DOHH2 (cell line): ENCODE measurements at regions not wholly inside any gene's neighbourhood (a gene's known extent, or its start where the extent isn't known, plus 50 kb on each side); places are given as distances from the start of the nearest gene placed in this dataset.
"Not testable (repeated sequence)": the region's sequence is repeated elsewhere in the genome, so short reads cannot be mapped to it uniquely, and the experiment has no call there.

ENCODE experiments used
- H3F3A ChIP-seq: fragments of 200-600 bp; sonication (generic), shearing (Covaris generic); 2 replicates; pipeline ENCODE4 v1.6.0; 2016; ENCODE audit warnings: antibody characterized with exemption, mild to moderate bottlenecking; ENCODE audit not compliant: control insufficient read depth, insufficient read depth
- H3K27ac ChIP-seq: fragments of 200-600 bp; sonication (generic); 2 replicates; pipeline ENCODE4 v1.5.1; 2014; ENCODE audit warnings: low read depth, mild to moderate bottlenecking, low read length, moderate library complexity
- H3K27me3 ChIP-seq: fragments of 200-600 bp; sonication (generic); 2 replicates; pipeline ENCODE4 v1.6.1; 2014; ENCODE audit warnings: mild to moderate bottlenecking, low read length, mixed read lengths; ENCODE audit not compliant: control insufficient read depth
- H3K36me3 ChIP-seq: fragments of 200-600 bp; sonication (generic); 2 replicates; pipeline ENCODE4 v1.6.1; 2014; ENCODE audit warnings: mild to moderate bottlenecking, low read length, moderate library complexity, mixed read lengths; ENCODE audit not compliant: control insufficient read depth
- H3K4me1 ChIP-seq: fragments of 200-600 bp; sonication (generic); 2 replicates; pipeline ENCODE4 v1.6.1; 2014; ENCODE audit warnings: mild to moderate bottlenecking, low read length, mixed read lengths; ENCODE audit not compliant: control insufficient read depth
- H3K4me2 ChIP-seq: fragments of 200-600 bp; sonication (generic); 2 replicates; pipeline ENCODE4 v1.6.0; 2014; ENCODE audit warnings: mild to moderate bottlenecking, low read length, moderate library complexity
- H3K4me3 ChIP-seq: fragments of 200-600 bp; sonication (generic); 2 replicates; pipeline ENCODE4 v1.5.1; 2014; ENCODE audit warnings: mild to moderate bottlenecking, low read length, mixed read lengths
- H3K79me2 ChIP-seq: fragments of 200-600 bp; sonication (generic); 2 replicates; pipeline ENCODE4 v1.6.1; 2014; ENCODE audit warnings: mild to moderate bottlenecking, low read length, mixed read lengths; ENCODE audit not compliant: control insufficient read depth
- H3K9me2 ChIP-seq: fragments of 200-600 bp; sonication (generic); replicated peaks from 2 replicates; pipeline ENCODE4 v1.6.1; 2014; ENCODE audit warnings: mild to moderate bottlenecking, low read length, mixed read lengths; ENCODE audit not compliant: control insufficient read depth
- H3K9me3 ChIP-seq: fragments of 200-600 bp; sonication (generic); 2 replicates; pipeline ENCODE4 v1.6.1; 2014; ENCODE audit warnings: antibody characterized with exemption, low read length, mixed read lengths; ENCODE audit not compliant: control insufficient read depth, insufficient read depth
- H4K20me1 ChIP-seq: fragments of 200-600 bp; sonication (generic); 2 replicates; pipeline ENCODE4 v1.6.0; 2014; ENCODE audit warnings: low read depth, mild to moderate bottlenecking, antibody characterized with exemption, low read length, moderate library complexity; ENCODE audit not compliant: control insufficient read depth, insufficient read depth
- CTCF ChIP-seq: fragments of 200-600 bp; sonication (generic); IDR thresholded peaks from one replicate; pipeline ENCODE4 v1.5.1; 2014; ENCODE audit warnings: antibody characterized with exemption, mild to moderate bottlenecking, low read depth, low read length; ENCODE audit not compliant: poor library complexity, severe bottlenecking
- EZH2phosphoT487 ChIP-seq: fragments of 200-600 bp; sonication (generic); IDR thresholded peaks from 2 replicates; pipeline ENCODE4 v1.6.1; 2017; ENCODE audit warnings: borderline replicate concordance, mild to moderate bottlenecking, antibody characterized with exemption, low read length, moderate library complexity, mixed read lengths

- Histone ChIP-seq H3K9me2 (no peaks in the 10 kb centered on the region), H3K4me3 (no peak overlapping the region), H3K9me3 (no peaks in the 10 kb centered on the region), H3K79me2 (no peaks in the 10 kb centered on the region), H3K27ac (no peak overlapping the region), H3F3A (no peaks in the 10 kb centered on the region), H3K4me2 (no peak overlapping the region), H3K4me1 (no peaks in the 10 kb centered on the region), H3K27me3 (no peaks in the 10 kb centered on the region), H4K20me1 (no peaks in the 10 kb centered on the region), H3K36me3 (no peaks in the 10 kb centered on the region)
- TF ChIP-seq CTCF (no peak), EZH2phosphoT487 (no peak)
Observed at GRCh38 chr5:51159606-51160005, 223.6 kb upstream of the ISL1 start.

- Histone ChIP-seq H3K4me3 (no peak overlapping the region), H3K27ac (no peak overlapping the region), H3K79me2 (no peaks in the 10 kb centered on the region), H3K36me3 (no peaks in the 10 kb centered on the region), H3K4me2 (no peak overlapping the region), H3K4me1 (no peaks in the 10 kb centered on the region), H3K9me3 (no peaks in the 10 kb centered on the region), H3F3A (no peaks in the 10 kb centered on the region), H4K20me1 (no peaks in the 10 kb centered on the region), H3K27me3 (no peaks in the 10 kb centered on the region), H3K9me2 (no peaks in the 10 kb centered on the region)
- no peak for TF ChIP-seq CTCF
- no peak for TF ChIP-seq EZH2phosphoT487
Observed at GRCh38 chr5:51162245-51162644, 221.0 kb upstream of the ISL1 start.

- not testable (repeated sequence) for H3K4me2 ChIP-seq, H3K79me2 ChIP-seq, H3K4me1 ChIP-seq, H3K9me2 ChIP-seq, H3K4me3 ChIP-seq, H3K27me3 ChIP-seq, H3K9me3 ChIP-seq, H3K27ac ChIP-seq, H4K20me1 ChIP-seq, H3K36me3 ChIP-seq, H3F3A ChIP-seq
Observed at GRCh38 chr5:51165621-51166020, 217.6 kb upstream of the ISL1 start.

GRCh38 chr5:51172903-51173626 lies 210.2 kb upstream of the ISL1 start:
- no peaks in the 10 kb centered on the region for H4K20me1 ChIP-seq
- no peak overlapping the region for H3K4me3 ChIP-seq
- H3F3A ChIP-seq: no peaks in the 10 kb centered on the region
- H3K27ac ChIP-seq: no peak overlapping the region
- H3K9me3 ChIP-seq: no peaks in the 10 kb centered on the region
- no peak for TF ChIP-seq CTCF
- no peak for TF ChIP-seq EZH2phosphoT487
- no peaks in the 10 kb centered on the region for H3K9me2 ChIP-seq
- no peaks in the 10 kb centered on the region for H3K27me3 ChIP-seq
- no peaks in the 10 kb centered on the region for H3K36me3 ChIP-seq
- H3K79me2 ChIP-seq: no peaks in the 10 kb centered on the region
- H3K4me2 ChIP-seq: no peak overlapping the region
- H3K4me1 ChIP-seq: no peaks in the 10 kb centered on the region
